GM06990 (cell line): ENCODE measurements at regions not wholly inside any gene's neighbourhood (a gene's known extent, or its start where the extent isn't known, plus 50 kb on each side); places are given as distances from the start of the nearest gene placed in this dataset.

Experiments
- DNase-seq: peaks from one replicate; pipeline ENCODE4 v3.0.0-alpha.2; 2011; ENCODE audit not compliant: insufficient read length; ENCODE audit errors: extremely low read depth
- H3K27me3 ChIP-seq: replicated peaks from 2 replicates; pipeline ENCODE4 v1.6.0; 2011; ENCODE audit warnings: low read length; ENCODE audit not compliant: control insufficient read depth, insufficient read depth
- H3K36me3 ChIP-seq: 2 replicates; pipeline ENCODE4 v1.5.1; 2011; ENCODE audit warnings: low read length; ENCODE audit not compliant: control insufficient read depth, insufficient read depth
- H3K4me3 ChIP-seq: replicated peaks from 2 replicates; pipeline ENCODE4 v1.5.1; 2011; ENCODE audit warnings: low read depth, mild to moderate bottlenecking, control low read depth, low read length
- CTCF ChIP-seq: IDR thresholded peaks from 2 replicates; pipeline ENCODE4 v1.5.1; 2011; ENCODE audit warnings: low read length, control low read depth, mild to moderate bottlenecking, inconsistent platforms; ENCODE audit not compliant: insufficient read depth, poor library complexity, severe bottlenecking

GRCh38 chr11:33944345-33944692, 52.4 kb upstream of the LMO2 start:
- no peaks in the 10 kb centered on the region for H3K36me3 ChIP-seq
- no peak for TF ChIP-seq CTCF
- no peak for DNase-seq
- H3K27me3 ChIP-seq, result no peaks in the 10 kb centered on the region
- H3K4me3 ChIP-seq, result no peak overlapping the region

GRCh38 chr11:33942954-33943353, 51.1 kb upstream of the LMO2 start:
- no peak overlapping the region for H3K4me3 ChIP-seq
- no peak for TF ChIP-seq CTCF
- no peaks in the 10 kb centered on the region for H3K36me3 ChIP-seq
- no peaks in the 10 kb centered on the region for H3K27me3 ChIP-seq
- peak; percentile 37 for DNase-seq

- H3K36me3 ChIP-seq, result no peaks in the 10 kb centered on the region
- DNase-seq, result peak; percentile 49
- no peak for TF ChIP-seq CTCF
- peak overlapping the region; percentile 24 for H3K4me3 ChIP-seq
- H3K27me3 ChIP-seq, result no peaks in the 10 kb centered on the region
Measured at GRCh38 chr11:33941637-33942160, 49.8 kb upstream of the LMO2 start.
